ENCODE measurements at regions not wholly inside any gene's neighbourhood (a gene's known extent, or its start where the extent isn't known, plus 50 kb on each side); places are given as distances from the start of the nearest gene placed in this dataset.

DNA sequence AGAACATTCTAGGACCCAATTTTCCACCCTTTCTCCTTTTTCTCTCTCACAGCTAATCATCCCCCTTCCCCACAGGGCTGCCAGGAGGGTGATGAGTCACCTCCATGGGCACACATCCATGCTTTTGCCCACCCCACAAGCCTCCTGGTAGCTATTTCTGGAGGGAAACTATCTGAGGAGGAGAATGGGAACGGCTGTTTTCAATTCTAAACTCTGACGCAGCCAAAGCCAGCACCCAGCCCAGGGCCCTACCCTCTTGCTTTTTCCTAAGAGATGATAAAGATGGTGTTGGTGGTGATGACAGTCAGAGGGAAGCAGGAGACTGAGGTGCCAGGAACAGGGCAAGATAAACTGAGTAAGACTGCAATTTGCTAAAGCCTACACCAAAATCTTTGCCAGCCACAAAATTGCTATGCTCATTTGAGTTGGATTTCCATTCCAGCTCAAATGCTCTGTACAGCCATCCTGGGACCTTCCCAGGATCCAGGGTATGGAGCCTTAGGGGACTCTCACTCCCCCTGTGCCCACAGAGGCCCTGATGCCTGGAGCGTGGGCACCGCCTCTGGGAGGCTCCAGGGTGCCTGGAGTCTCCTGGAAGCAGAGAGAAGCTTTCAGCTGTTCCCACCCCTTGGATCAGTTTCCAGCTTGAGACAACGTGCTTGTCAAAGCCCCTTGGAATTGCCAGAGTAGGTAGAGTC, 62.0 kb upstream of the FZD7 start:
- DNase-seq = no peak
- H3K4me1 ChIP-seq (ENCODE audit: low read length) = peaks cover 5% of the 10 kb centered on the region
- H3K36me3 ChIP-seq (replicated peaks; ENCODE audit: insufficient read depth, low read length) = no peaks in the 10 kb centered on the region
- no peak overlapping the region for H2AFZ ChIP-seq (ENCODE audit: low read length)
- H3K9ac ChIP-seq (ENCODE audit: low read length) = no peak overlapping the region
- TF ChIP-seq EZH2 (optimal IDR thresholded peaks at IDR 0.05; ENCODE audit: low read depth, low read length) (no peak), EZH2phosphoT487 (IDR thresholded peaks at IDR 0.05; ENCODE audit: low read length) (no peak)
- TF ChIP-seq, protein P1, sequence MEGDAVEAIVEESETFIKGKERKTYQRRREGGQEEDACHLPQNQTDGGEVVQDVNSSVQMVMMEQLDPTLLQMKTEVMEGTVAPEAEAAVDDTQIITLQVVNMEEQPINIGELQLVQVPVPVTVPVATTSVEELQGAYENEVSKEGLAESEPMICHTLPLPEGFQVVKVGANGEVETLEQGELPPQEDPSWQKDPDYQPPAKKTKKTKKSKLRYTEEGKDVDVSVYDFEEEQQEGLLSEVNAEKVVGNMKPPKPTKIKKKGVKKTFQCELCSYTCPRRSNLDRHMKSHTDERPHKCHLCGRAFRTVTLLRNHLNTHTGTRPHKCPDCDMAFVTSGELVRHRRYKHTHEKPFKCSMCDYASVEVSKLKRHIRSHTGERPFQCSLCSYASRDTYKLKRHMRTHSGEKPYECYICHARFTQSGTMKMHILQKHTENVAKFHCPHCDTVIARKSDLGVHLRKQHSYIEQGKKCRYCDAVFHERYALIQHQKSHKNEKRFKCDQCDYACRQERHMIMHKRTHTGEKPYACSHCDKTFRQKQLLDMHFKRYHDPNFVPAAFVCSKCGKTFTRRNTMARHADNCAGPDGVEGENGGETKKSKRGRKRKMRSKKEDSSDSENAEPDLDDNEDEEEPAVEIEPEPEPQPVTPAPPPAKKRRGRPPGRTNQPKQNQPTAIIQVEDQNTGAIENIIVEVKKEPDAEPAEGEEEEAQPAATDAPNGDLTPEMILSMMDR (IDR thresholded peaks at IDR 0.05; ENCODE audit: low read length) = no peak
- no peaks in the 10 kb centered on the region for H3K9me3 ChIP-seq (replicated peaks; ENCODE audit: insufficient read depth, low read length)
- no peaks in the 10 kb centered on the region for H3K27me3 ChIP-seq (replicated peaks; ENCODE audit: insufficient read depth, low read length)
- H3K27ac ChIP-seq (ENCODE audit: low read length) = no peak overlapping the region
- H3K79me2 ChIP-seq (ENCODE audit: low read length) = no peaks in the 10 kb centered on the region
- no peaks in the 10 kb centered on the region for H3F3A ChIP-seq (ENCODE audit: insufficient read depth, low read length)
- H4K20me1 ChIP-seq (ENCODE audit: insufficient read depth, low read length) = no peaks in the 10 kb centered on the region
- no peak overlapping the region for H3K4me2 ChIP-seq (ENCODE audit: low read depth, low read length)
- no peaks in the 10 kb centered on the region for H3K9me2 ChIP-seq (replicated peaks; ENCODE audit: insufficient read depth, low read length)
- no peak overlapping the region for H3K4me3 ChIP-seq (ENCODE audit: low read length)

DNA sequence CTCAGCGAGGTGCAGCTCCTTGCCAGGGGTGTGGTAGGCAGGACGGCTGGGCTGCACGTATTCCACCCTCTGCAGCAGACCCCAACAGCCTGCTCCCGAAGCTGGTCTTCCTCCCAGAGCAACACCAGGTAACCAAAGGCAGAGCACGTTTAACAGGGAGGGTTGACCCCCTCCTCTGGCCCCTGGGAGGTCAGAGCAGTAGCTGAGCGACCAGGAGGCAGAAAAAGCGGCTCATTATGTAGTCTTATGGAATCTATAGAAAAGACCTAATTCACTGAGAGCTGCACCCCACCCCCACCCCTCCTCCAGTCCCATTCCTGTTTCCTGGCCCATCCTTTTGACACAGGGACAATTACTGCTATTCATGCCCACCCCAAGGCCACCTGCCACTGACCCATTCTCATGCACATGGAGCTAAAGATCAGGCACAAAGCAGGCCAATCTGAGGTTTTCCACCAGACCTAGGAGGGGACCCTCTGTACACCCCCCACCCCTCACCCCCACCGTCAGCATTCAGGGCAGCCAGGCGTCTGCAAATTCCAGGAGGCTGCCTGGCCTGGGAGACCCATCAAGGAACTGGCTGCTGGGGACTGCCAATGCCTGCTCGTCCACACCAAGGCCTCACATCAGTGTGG, 60.9 kb upstream of the FZD7 start:
- H3K9ac ChIP-seq (ENCODE audit: low read length) = no peak overlapping the region
- TF ChIP-seq, protein P1 (IDR thresholded peaks at IDR 0.05; ENCODE audit: low read length) = no peak
- TF ChIP-seq EZH2phosphoT487 (IDR thresholded peaks at IDR 0.05; ENCODE audit: low read length) (no peak), EZH2 (optimal IDR thresholded peaks at IDR 0.05; ENCODE audit: low read depth, low read length) (no peak)

DNA sequence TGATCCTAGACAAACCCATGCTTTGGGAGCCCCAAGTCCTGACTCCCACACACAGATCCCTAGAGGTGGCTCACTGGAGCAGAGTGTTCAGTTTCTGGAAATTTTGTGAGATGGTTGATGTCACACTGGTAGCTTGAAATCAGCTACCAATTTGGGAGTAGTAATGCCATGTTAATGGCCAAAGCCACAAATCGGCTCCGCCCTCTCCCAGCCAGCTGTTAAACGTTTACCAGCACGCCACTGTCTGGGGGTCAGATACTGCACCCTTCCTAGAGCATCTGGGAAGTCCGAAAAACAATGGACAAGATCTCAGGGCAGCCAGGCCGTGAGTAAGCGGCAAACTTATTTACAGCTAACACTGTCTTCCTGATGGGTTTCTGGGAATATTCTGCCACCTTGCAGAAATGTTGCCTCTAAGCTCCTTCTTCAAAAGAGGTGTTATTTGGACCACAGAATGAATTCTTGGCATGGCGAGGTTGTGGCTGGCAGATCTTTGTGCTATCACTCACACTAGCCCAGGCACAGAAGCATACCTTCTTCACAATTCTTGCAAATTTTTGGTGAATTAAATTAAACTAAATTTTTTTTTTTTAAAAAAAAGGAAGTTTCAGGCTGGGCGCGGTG, 60.2 kb upstream of the FZD7 start:
- Histone ChIP-seq H3F3A (ENCODE audit: insufficient read depth, low read length) (peaks cover 12% of the 10 kb centered on the region), H3K36me3 (replicated peaks; ENCODE audit: insufficient read depth, low read length) (no peaks in the 10 kb centered on the region), H3K9me2 (replicated peaks; ENCODE audit: insufficient read depth, low read length) (no peaks in the 10 kb centered on the region), H3K79me2 (ENCODE audit: low read length) (no peaks in the 10 kb centered on the region), H4K20me1 (ENCODE audit: insufficient read depth, low read length) (no peaks in the 10 kb centered on the region), H3K27ac (ENCODE audit: low read length) (no peak overlapping the region), H3K9me3 (replicated peaks; ENCODE audit: insufficient read depth, low read length) (no peaks in the 10 kb centered on the region), H3K9ac (ENCODE audit: low read length) (no peak overlapping the region), H3K4me1 (ENCODE audit: low read length) (peaks cover 21% of the 10 kb centered on the region), H3K4me2 (ENCODE audit: low read depth, low read length) (no peak overlapping the region), H2AFZ (ENCODE audit: low read length) (no peak overlapping the region), H3K4me3 (ENCODE audit: low read length) (no peak overlapping the region), H3K27me3 (replicated peaks; ENCODE audit: insufficient read depth, low read length) (no peaks in the 10 kb centered on the region)
- TF ChIP-seq EZH2phosphoT487 (IDR thresholded peaks at IDR 0.05; ENCODE audit: low read length) (no peak), EZH2 (optimal IDR thresholded peaks at IDR 0.05; ENCODE audit: low read depth, low read length) (no peak)
- TF ChIP-seq, protein P1 (IDR thresholded peaks at IDR 0.05; ENCODE audit: low read length) = no peak
- no peak for DNase-seq

More for the DNA sequence above, 60.9 kb upstream of the FZD7 start:
- H3K9me3 ChIP-seq (replicated peaks; ENCODE audit: insufficient read depth, low read length) = no peaks in the 10 kb centered on the region
- H3K4me2 ChIP-seq (ENCODE audit: low read depth, low read length) = no peak overlapping the region
- H2AFZ ChIP-seq (ENCODE audit: low read length) = no peak overlapping the region
- no peaks in the 10 kb centered on the region for H4K20me1 ChIP-seq (ENCODE audit: insufficient read depth, low read length)
- H3K27me3 ChIP-seq (replicated peaks; ENCODE audit: insufficient read depth, low read length) = no peaks in the 10 kb centered on the region
- H3K79me2 ChIP-seq (ENCODE audit: low read length) = no peaks in the 10 kb centered on the region
- no peak overlapping the region for H3K27ac ChIP-seq (ENCODE audit: low read length)
- H3K4me3 ChIP-seq (ENCODE audit: low read length) = no peak overlapping the region
- no peaks in the 10 kb centered on the region for H3K9me2 ChIP-seq (replicated peaks; ENCODE audit: insufficient read depth, low read length)
- peaks cover 5% of the 10 kb centered on the region for H3F3A ChIP-seq (ENCODE audit: insufficient read depth, low read length)
- H3K36me3 ChIP-seq (replicated peaks; ENCODE audit: insufficient read depth, low read length) = no peaks in the 10 kb centered on the region
- H3K4me1 ChIP-seq (ENCODE audit: low read length) = peaks cover 14% of the 10 kb centered on the region
- DNase-seq = no peak

All from MM.1S (cell line).